Breast epithelium (tissue), 4 donors: ENCODE measurements at regions not wholly inside any gene's neighbourhood (a gene's known extent, or its start where the extent isn't known, plus 50 kb on each side); places are given as distances from the start of the nearest gene placed in this dataset.

ENCODE experiments used
- DNase-seq, 2 donors: peaks; one replicate each; pipeline ENCODE4 v3.0.0-alpha.2; 2019; ENCODE audit warnings: low spot score in 2 of 2
- H3K27ac ChIP-seq, 2 donors: fragments of 200-600 bp; sonication (generic) in 1 of 2; one replicate each; pipeline ENCODE4 v1.5.1; 2016 to 2019; ENCODE audit warnings: mild to moderate bottlenecking in 1 of 2
- H3K27me3 ChIP-seq, 2 donors: fragments of 200-600 bp; sonication (generic) in 1 of 2; one replicate each; pipeline versions ENCODE4 v1.5.1 to v1.6.0; 2017 to 2019; ENCODE audit warnings: control low read depth in 1 of 2, mild to moderate bottlenecking in 1 of 2
- H3K36me3 ChIP-seq: fragments of 200-600 bp; one replicate; pipeline ENCODE4 v1.5.1; 2019
- H3K4me1 ChIP-seq, 2 donors: fragments of 200-600 bp; sonication (generic); one replicate each; pipeline ENCODE4 v1.5.1; 2016 to 2019; ENCODE audit warnings: control low read depth in 1 of 2
- H3K4me3 ChIP-seq, 3 donors: fragments of 200-600 bp; sonication (generic); 1 replicate in 2 of 3; 2 replicates in 1 of 3; pipeline ENCODE4 v1.5.1; 2016 to 2019; ENCODE audit warnings: mild to moderate bottlenecking in 3 of 3, moderate library complexity in 2 of 3
- H3K9me3 ChIP-seq, 2 donors: fragments of 200-600 bp; sonication (generic) in 1 of 2; one replicate each; pipeline ENCODE4 v1.5.1; 2016 to 2019; ENCODE audit warnings: control low read depth in 1 of 2
- POLR2A ChIP-seq: fragments of 450-650 bp; IDR thresholded peaks from one replicate; pipeline ENCODE4 v1.6.1; 2016; ENCODE audit warnings: antibody characterized with exemption, mild to moderate bottlenecking, moderate library complexity
- POLR2AphosphoS5 ChIP-seq, 3 donors: sonication (generic); formaldehyde crosslinking; IDR thresholded peaks; one replicate each; pipeline ENCODE4 v1.6.1; 2017; ENCODE audit warnings: antibody characterized with exemption in 3 of 3
- intact Hi-C: fragments of 100-400 bp; cut with DNase I; formaldehyde crosslinking; loops from one replicate; pipeline ENCODE4 v1.15.1; 2023; ENCODE audit warnings: low total_unique reads
- TF ChIP-seq, protein P1 (sequence below), 3 donors: fragments of 450-650 bp; IDR thresholded peaks; one replicate each; pipeline ENCODE4 v1.5.1; 2016 to 2017; ENCODE audit warnings: antibody characterized with exemption in 3 of 3, mild to moderate bottlenecking in 3 of 3, moderate library complexity in 3 of 3

DNA sequence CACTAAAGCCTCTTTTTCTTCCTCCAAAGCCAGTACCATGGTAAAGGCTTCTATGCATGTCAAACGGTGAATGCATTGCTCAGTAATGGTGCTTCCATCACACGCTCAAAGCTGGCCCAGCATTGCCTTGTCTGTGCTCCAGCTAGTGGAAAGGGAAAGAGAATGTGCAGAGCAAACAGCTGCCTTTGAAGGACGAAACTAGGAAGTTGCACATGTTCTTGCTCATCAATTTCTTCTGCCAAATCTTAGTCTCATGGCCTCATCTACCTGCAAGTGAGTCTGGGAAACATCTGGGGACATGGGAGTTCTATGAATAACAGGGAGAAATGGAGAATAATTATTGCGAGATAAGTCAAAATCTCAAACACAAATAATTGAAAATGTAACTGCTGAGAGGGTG is 216.5 kb upstream of the SSTR4 start:
- Histone ChIP-seq H3K9me3 (no peaks in the 10 kb centered on the region), H3K27ac (peak overlapping the region in 1 of 2 donors; percentile 14), H3K27me3 (no peaks in the 10 kb centered on the region), H3K4me1 (no peaks in the 10 kb centered on the region), H3K36me3 (no peaks in the 10 kb centered on the region), H3K4me3 (no peak overlapping the region)
- TF ChIP-seq POLR2A (no peak), POLR2AphosphoS5 (IDR thresholded peaks at IDR 0.05) (no peak)
- TF ChIP-seq, protein P1, sequence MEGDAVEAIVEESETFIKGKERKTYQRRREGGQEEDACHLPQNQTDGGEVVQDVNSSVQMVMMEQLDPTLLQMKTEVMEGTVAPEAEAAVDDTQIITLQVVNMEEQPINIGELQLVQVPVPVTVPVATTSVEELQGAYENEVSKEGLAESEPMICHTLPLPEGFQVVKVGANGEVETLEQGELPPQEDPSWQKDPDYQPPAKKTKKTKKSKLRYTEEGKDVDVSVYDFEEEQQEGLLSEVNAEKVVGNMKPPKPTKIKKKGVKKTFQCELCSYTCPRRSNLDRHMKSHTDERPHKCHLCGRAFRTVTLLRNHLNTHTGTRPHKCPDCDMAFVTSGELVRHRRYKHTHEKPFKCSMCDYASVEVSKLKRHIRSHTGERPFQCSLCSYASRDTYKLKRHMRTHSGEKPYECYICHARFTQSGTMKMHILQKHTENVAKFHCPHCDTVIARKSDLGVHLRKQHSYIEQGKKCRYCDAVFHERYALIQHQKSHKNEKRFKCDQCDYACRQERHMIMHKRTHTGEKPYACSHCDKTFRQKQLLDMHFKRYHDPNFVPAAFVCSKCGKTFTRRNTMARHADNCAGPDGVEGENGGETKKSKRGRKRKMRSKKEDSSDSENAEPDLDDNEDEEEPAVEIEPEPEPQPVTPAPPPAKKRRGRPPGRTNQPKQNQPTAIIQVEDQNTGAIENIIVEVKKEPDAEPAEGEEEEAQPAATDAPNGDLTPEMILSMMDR (IDR thresholded peaks at IDR 0.05): no peak
- DNase-seq: no peak
- intact Hi-C loops: no loop called here

DNA sequence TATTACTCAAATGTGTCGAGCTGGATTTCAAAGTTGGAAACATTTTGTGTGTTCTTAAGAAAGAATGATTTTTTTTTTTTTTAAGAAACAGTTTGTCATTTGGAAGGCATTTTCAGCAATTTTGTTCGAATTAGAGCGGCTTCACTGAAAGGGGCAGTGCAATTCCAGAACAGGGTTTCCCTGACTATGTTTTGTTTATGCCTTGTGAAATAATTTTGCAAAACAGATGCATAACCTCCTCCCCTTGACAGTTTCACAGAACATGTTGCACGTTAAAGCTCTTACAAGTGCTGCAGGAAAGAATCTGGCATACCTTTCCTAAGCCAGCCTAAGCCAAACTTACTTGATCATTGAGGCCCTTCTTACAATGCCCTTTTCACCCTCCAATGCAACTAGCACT is 216.0 kb upstream of the SSTR4 start:
- Histone ChIP-seq H3K27me3 (no peaks in the 10 kb centered on the region), H3K36me3 (no peaks in the 10 kb centered on the region), H3K27ac (peak overlapping the region in 1 of 2 donors; percentile 34), H3K4me3 (no peak overlapping the region), H3K4me1 (no peaks in the 10 kb centered on the region), H3K9me3 (no peaks in the 10 kb centered on the region)
- intact Hi-C loops: no loop called here
- no peak for DNase-seq
- no peak for TF ChIP-seq POLR2A
- TF ChIP-seq POLR2AphosphoS5 (IDR thresholded peaks at IDR 0.05): no peak
- TF ChIP-seq, protein P1 (IDR thresholded peaks at IDR 0.05): no peak

GRCh38 chr20:22819784-22820183 is 215.3 kb upstream of the SSTR4 start:
- peak overlapping the region in 1 of 2 donors; percentile 34 for H3K27ac ChIP-seq
- H3K9me3 ChIP-seq: no peaks in the 10 kb centered on the region
- H3K27me3 ChIP-seq: no peaks in the 10 kb centered on the region
- no peaks in the 10 kb centered on the region for H3K36me3 ChIP-seq
- no peak overlapping the region for H3K4me3 ChIP-seq
- TF ChIP-seq POLR2A (no peak), POLR2AphosphoS5 (IDR thresholded peaks at IDR 0.05) (no peak)
- TF ChIP-seq, protein P1 (IDR thresholded peaks at IDR 0.05): no peak
- no peaks in the 10 kb centered on the region for H3K4me1 ChIP-seq
- DNase-seq: no peak
- intact Hi-C loops: no loop called here

GRCh38 chr20:22821081-22821727 is 213.9 kb upstream of the SSTR4 start:
- H3K4me1 ChIP-seq: no peaks in the 10 kb centered on the region
- intact Hi-C loops: no loop called here
- no peaks in the 10 kb centered on the region for H3K27me3 ChIP-seq
- DNase-seq: no peak
- no peak overlapping the region for H3K4me3 ChIP-seq
- H3K27ac ChIP-seq: peak overlapping the region in 1 of 2 donors; percentile 25
- H3K36me3 ChIP-seq: no peaks in the 10 kb centered on the region
- no peaks in the 10 kb centered on the region for H3K9me3 ChIP-seq
- no peak for TF ChIP-seq POLR2A
- no peak for TF ChIP-seq POLR2AphosphoS5 (IDR thresholded peaks at IDR 0.05)
- TF ChIP-seq, protein P1 (IDR thresholded peaks at IDR 0.05): no peak

- Histone ChIP-seq H3K36me3 (no peaks in the 10 kb centered on the region), H3K27me3 (no peaks in the 10 kb centered on the region), H3K4me1 (no peaks in the 10 kb centered on the region), H3K4me3 (no peak overlapping the region), H3K9me3 (no peaks in the 10 kb centered on the region), H3K27ac (peak overlapping the region in 1 of 2 donors; percentile 43)
- intact Hi-C loops: no loop called here
- TF ChIP-seq POLR2AphosphoS5 (IDR thresholded peaks at IDR 0.05) (no peak), POLR2A (no peak)
- TF ChIP-seq, protein P1 (IDR thresholded peaks at IDR 0.05): no peak
- no peak for DNase-seq
Observed at GRCh38 chr20:22821796-22822195, 213.3 kb upstream of the SSTR4 start.
